ENCODE measurements at regions not wholly inside any gene's neighbourhood (a gene's known extent, or its start where the extent isn't known, plus 50 kb on each side); places are given as distances from the start of the nearest gene placed in this dataset.

GRCh38 chr14:96617635-96618034 lies 115.5 kb downstream of the PAPOLA start:
- DNase-seq (ENCODE audit: insufficient read length, low spot score) (no peak), FAIRE-seq (no peak)

GRCh38 chr14:96622926-96623325 lies 120.7 kb downstream of the PAPOLA start:
- FAIRE-seq (no peak), DNase-seq (ENCODE audit: insufficient read length, low spot score) (no peak)

DNA sequence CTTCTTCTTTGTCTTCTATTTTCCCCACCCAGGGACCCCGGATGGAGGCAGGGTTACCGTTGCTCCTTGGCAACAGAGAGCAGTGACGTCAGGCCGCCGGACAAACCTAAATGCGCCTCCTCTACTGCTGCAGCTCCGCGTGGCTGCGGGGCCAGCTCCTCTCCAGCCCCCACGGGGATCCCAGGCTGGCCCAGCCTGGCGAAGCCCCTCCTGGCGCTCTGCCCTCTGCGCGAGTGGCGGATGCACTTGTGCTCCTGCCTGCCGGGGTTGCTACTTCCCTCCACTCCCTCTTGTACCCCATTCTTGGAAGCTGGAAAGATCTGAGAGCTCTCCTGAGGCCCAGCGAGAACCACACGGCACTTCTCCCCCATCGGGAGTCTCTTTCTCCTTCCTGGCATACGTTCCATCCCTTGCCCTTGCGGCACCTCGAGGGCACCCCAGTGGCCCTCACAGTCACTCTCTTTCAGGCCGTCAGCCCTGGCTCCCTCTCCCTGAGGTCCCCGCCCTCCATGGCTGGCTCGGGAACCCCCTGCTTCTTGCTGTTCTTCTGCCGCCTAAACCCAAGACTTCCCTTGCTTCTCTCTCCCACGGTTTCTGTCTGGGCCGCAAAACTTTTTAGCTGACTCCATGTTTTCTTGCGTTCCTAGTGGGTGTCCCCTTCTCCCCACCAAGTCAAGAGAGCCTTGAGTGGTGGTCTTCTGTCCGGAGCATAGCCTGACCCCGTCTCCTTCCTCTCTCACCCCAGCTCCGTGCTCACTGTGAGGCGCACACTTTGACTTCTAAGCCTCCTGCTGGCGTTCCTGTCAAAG lies 121.7 kb downstream of the PAPOLA start:
- DNase-seq (ENCODE audit: insufficient read length, low spot score) = no peak
- no peak for FAIRE-seq

GRCh38 chr14:96624661-96625425 lies 122.7 kb downstream of the PAPOLA start:
- no peak for FAIRE-seq
- no peak for DNase-seq (ENCODE audit: insufficient read length, low spot score)

GRCh38 chr14:96625426-96625985 lies 123.3 kb downstream of the PAPOLA start:
- no peak for FAIRE-seq
- DNase-seq (ENCODE audit: insufficient read length, low spot score) = no peak

- no peak for DNase-seq (ENCODE audit: insufficient read length, low spot score)
- no peak for FAIRE-seq
Observed at GRCh38 chr14:96626121-96626768, 124.1 kb downstream of the PAPOLA start.

- no peak for DNase-seq (ENCODE audit: insufficient read length, low spot score)
- FAIRE-seq = no peak
Observed at GRCh38 chr14:96626916-96627315, 124.7 kb downstream of the PAPOLA start.

DNA sequence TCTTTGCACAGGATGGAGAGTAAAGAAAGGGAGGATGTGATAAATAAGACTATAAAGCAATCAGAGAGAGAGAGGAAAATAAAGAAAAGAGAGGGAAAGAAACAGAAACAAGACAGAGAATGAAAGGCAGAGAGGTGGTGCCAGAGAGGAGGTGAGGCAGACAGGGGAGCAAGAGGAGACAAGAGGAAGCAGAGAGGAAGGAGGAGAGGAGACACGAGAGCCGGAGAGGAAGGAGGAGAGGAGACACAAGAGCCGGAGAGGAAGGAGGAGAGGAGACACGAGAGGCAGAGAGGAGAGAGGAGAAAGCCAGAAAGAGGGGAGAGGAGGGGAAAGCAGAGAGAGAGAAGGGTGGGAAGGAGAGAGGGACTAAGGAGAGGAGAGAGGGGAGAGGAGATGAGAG lies 125.2 kb downstream of the PAPOLA start:
- DNase-seq (ENCODE audit: insufficient read length, low spot score) (no peak), FAIRE-seq (no peak)

- DNase-seq (ENCODE audit: insufficient read length, low spot score) (no peak), FAIRE-seq (no peak)
Observed at GRCh38 chr14:96627811-96628775, 125.9 kb downstream of the PAPOLA start.

- no peak for FAIRE-seq
Observed at GRCh38 chr14:96629082-96629481, 126.9 kb downstream of the PAPOLA start.

DNA sequence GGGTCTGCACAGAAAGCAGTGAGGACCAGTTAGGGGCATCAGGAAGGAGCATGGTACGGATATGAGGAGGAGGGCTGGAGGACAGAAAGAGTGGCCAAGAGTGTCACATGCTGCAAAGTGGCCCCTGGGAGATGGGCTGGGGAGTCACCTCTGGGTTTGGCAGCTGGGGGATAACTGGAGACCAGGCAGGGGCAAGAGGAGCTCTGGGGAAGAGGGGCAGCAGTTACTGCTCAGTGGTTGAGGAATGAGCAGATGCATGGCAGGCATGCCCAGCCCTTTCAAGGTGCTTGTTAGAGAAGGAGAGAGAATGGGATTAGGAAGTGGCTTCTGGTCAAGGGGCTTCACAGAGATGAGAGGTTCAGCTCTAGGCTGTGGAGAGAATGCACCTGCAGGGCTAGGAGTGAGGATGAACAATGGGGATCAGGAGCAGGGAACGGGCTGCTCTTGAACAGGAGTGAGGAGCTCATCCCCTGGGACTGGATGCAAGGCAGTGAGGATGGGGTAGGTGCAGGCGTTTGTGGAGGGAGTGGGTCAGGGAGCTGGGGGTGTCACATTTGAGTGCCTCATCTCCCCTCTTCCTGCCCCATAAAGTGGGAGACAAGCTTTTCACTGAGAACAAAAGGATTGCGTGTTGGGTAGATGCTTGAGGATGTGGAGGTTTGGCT lies 127.5 kb downstream of the PAPOLA start:
- DNase-seq (ENCODE audit: insufficient read length, low spot score) (no peak), FAIRE-seq (no peak)

More at GRCh38 chr14:96629082-96629481, 126.9 kb downstream of the PAPOLA start:
- no peak for DNase-seq (ENCODE audit: insufficient read length, low spot score)

GRCh38 chr14:96630281-96630680 lies 128.1 kb downstream of the PAPOLA start:
- DNase-seq (ENCODE audit: insufficient read length, low spot score) = no peak
- FAIRE-seq = no peak

DNA sequence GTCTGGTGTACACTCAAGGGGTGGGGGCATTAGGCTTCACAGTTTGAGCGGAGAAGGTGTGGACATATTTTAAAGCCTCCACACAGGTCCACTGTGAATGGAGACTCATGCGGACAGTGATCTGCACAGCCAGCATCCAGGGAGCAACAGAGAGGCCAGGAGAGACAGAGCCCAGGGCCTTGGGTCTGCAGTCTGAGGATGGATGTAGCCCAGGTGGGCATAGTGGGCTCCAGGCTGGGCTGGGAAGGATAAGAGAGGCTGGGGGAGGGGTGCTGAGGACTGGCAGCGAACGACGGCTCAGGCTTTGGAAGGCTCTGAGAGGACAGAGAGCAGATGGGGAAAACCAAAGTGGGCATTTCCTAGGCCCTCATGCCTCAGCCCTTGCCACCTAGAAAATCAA lies 128.8 kb downstream of the PAPOLA start:
- FAIRE-seq = no peak
- no peak for DNase-seq (ENCODE audit: insufficient read length, low spot score)

- DNase-seq (ENCODE audit: insufficient read length, low spot score) = no peak
- no peak for FAIRE-seq
Observed at GRCh38 chr14:96631621-96632362, 129.6 kb downstream of the PAPOLA start.

GRCh38 chr14:96632363-96632758 lies 130.2 kb downstream of the PAPOLA start:
- FAIRE-seq = no peak
- no peak for DNase-seq (ENCODE audit: insufficient read length, low spot score)

GRCh38 chr14:96633096-96633495 lies 130.9 kb downstream of the PAPOLA start:
- no peak for DNase-seq (ENCODE audit: insufficient read length, low spot score)
- no peak for FAIRE-seq

DNA sequence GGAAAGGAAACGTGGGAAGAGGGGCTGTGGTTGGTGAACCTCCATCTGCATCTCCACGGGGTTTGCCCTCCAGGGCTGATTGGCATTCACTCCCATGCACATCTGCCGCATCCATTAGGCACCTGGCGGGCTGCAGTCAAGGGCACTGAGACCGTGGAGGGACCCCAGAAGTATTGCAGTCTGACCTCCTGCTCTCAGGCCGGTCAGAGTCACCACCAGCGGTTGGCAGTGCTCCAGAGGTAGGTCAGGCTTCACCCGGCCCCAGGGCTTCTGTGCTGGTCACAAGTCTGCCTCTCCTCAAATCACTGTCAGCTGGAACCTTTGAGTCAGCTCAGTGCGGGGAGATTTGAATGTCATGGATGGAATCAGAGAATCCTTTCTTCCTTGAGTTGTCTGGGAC lies 132.3 kb downstream of the PAPOLA start:
- FAIRE-seq (no peak), DNase-seq (ENCODE audit: insufficient read length, low spot score) (no peak)

DNA sequence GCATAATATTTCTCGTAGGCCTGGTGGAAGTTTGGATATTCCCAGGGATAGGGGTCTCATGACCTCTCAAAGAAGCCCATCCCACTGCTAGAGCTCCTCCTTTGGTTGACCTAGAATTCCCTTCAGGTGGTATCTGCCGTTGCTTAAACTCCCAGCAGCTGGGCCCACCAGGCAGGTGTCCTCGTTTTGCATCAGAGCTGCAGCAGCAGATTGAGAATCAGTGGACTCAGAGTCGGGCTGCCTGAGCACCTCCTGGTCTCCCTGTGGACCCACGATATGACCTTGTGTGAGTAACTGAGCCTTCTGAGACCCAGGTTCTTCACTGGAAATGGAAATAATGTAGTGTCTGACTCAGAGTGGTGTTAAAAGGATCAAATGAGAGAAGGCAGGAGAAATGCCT lies 132.7 kb downstream of the PAPOLA start:
- no peak for FAIRE-seq
- no peak for DNase-seq (ENCODE audit: insufficient read length, low spot score)

GRCh38 chr14:96635850-96636249 lies 133.7 kb downstream of the PAPOLA start:
- DNase-seq (ENCODE audit: insufficient read length, low spot score) = no peak
- no peak for FAIRE-seq
